GM12878 (cell line): ENCODE measurements at regions not wholly inside any gene's neighbourhood (a gene's known extent, or its start where the extent isn't known, plus 50 kb on each side); places are given as distances from the start of the nearest gene placed in this dataset.

ENCODE experiments used
- ATAC-seq: fragments of 200-7000 bp; cut with Tn5 transposase; 3 replicates; pipeline ENCODE4 v1.9.1; 2020; ENCODE audit warnings: mild to moderate bottlenecking, moderate library complexity
- BruUV-seq: library from RNA; stranded (reverse); fragments of 400-500 nt; replicated peaks from 2 replicates; lab custom pipeline; 2021; lab: Mats Ljungman, UMichigan
- CTCF ChIA-PET: fragments of 300-600 bp; sonication (Branson Sonifier 250); formaldehyde crosslinking; extraction: SDS; loops from one replicate; lab custom pipeline; 2021; ENCODE audit warnings: inconsistent platforms; lab: Yijun Ruan, JAX
- POLR2A ChIA-PET: fragments of 350-600 bp; formaldehyde crosslinking; extraction: SDS; loops from one replicate; lab custom pipeline; 2021; ENCODE audit warnings: inconsistent platforms; lab: Charles Lee
- RAD21 ChIA-PET: fragments of 300-600 bp; sonication (Branson Sonifier 250); formaldehyde crosslinking; loops from one replicate; lab custom pipeline; 2023; ENCODE audit warnings: antibody characterized with exemption; ENCODE audit not compliant: unreplicated experiment; lab: Charles Lee
- SMC1A ChIA-PET: fragments of 300-600 bp; sonication (Branson Sonifier 250); formaldehyde crosslinking; loops from one replicate; lab custom pipeline; 2023; ENCODE audit not compliant: unreplicated experiment, uncharacterized antibody; lab: Charles Lee
- DNase-seq: peaks from one replicate; pipeline ENCODE4 v3.0.0-alpha.2; 2011; ENCODE audit warnings: low read depth, low spot score
- FAIRE-seq: peaks from 3 replicates; lab custom pipeline; 2011; peaks lifted over from hg19 to GRCh38; lab: Jason Lieb, UNC
- H2AFZ ChIP-seq: 2 replicates; pipeline ENCODE4 v1.6.0; 2011; ENCODE audit warnings: low read depth, low read length, control low read depth; ENCODE audit not compliant: control insufficient read depth
- H3K27ac ChIP-seq: 2 replicates; pipeline ENCODE4 v1.5.1; 2011; ENCODE audit warnings: control low read depth; ENCODE audit not compliant: control insufficient read depth, insufficient read depth
- H3K27me3 ChIP-seq, 2 experiments: replicated peaks in 1 of 2; 2 replicates each; pipeline versions ENCODE4 v1.6.0 to v1.6.1; 2011; ENCODE audit warnings: low read length in 1 of 2; ENCODE audit not compliant: control insufficient read depth in 2 of 2, insufficient read depth in 2 of 2
- H3K36me3 ChIP-seq, 2 experiments: 2 replicates each; pipeline ENCODE4 v1.5.1; 2011; ENCODE audit warnings: low read length in 1 of 2; ENCODE audit not compliant: control insufficient read depth in 2 of 2, insufficient read depth in 2 of 2
- H3K4me1 ChIP-seq: 2 replicates; pipeline ENCODE4 v1.6.1; 2011; ENCODE audit warnings: mild to moderate bottlenecking, low read length, moderate library complexity, mixed read lengths; ENCODE audit not compliant: control insufficient read depth, insufficient read depth
- H3K4me2 ChIP-seq: 2 replicates; pipeline ENCODE4 v1.6.0; 2011; ENCODE audit warnings: control low read depth; ENCODE audit not compliant: control insufficient read depth, insufficient read depth
- H3K4me3 ChIP-seq: fragments of 200-600 bp; sonication (generic); 2 replicates; pipeline ENCODE4 v1.5.1; 2016
- H3K79me2 ChIP-seq: 2 replicates; pipeline ENCODE4 v1.6.0; 2011; ENCODE audit warnings: low read length; ENCODE audit not compliant: control insufficient read depth, insufficient read depth
- H3K9ac ChIP-seq: 2 replicates; pipeline ENCODE4 v1.8.0; 2011; ENCODE audit warnings: low read length, control low read depth, mixed read lengths; ENCODE audit not compliant: control insufficient read depth, insufficient read depth
- H3K9me3 ChIP-seq: replicated peaks from 3 replicates; pipeline ENCODE4 v1.5.1; 2011; ENCODE audit warnings: mild to moderate bottlenecking, low read length; ENCODE audit not compliant: control insufficient read depth, insufficient read depth
- H4K20me1 ChIP-seq: 2 replicates; pipeline ENCODE4 v1.6.0; 2011; ENCODE audit not compliant: control insufficient read depth, insufficient read depth
- CEBPB ChIP-seq, 2 experiments: fragments of 150-350 bp in 1 of 2; IDR thresholded peaks; 2 replicates each; pipeline ENCODE4 v1.6.1; 2012 to 2014; ENCODE audit warnings: low read depth in 2 of 2, low read length in 2 of 2, borderline replicate concordance in 1 of 2, inconsistent platforms in 1 of 2
- EGR1 ChIP-seq, 2 experiments: IDR thresholded peaks; 1 replicate in 1 of 2; 2 replicates in 1 of 2; pipeline ENCODE4 v1.6.1; 2011 to 2012; ENCODE audit warnings: low read depth in 2 of 2, low read length in 2 of 2, borderline replicate concordance in 1 of 2, mild to moderate bottlenecking in 1 of 2, moderate library complexity in 1 of 2
- KDM1A ChIP-seq: fragments of 200-600 bp; sonication (generic); IDR thresholded peaks from 2 replicates; pipeline ENCODE4 v1.6.1; 2016; ENCODE audit warnings: borderline replicate concordance
- KLF5 ChIP-seq: fragments of 450-650 bp; IDR thresholded peaks from 2 replicates; pipeline ENCODE4 v1.6.1; 2014; ENCODE audit warnings: mild to moderate bottlenecking; ENCODE audit not compliant: partially characterized antibody
- NFYA ChIP-seq: IDR thresholded peaks from 2 replicates; pipeline ENCODE4 v1.6.1; 2011; ENCODE audit warnings: low read depth, mild to moderate bottlenecking, low read length, improper control_type of control experiment, borderline replicate concordance
- RCOR1 ChIP-seq: conservative IDR thresholded peaks from 2 replicates; pipeline ENCODE4 v1.6.1; 2012; ENCODE audit warnings: low read depth, low read length, improper control_type of control experiment
- ZBED1 ChIP-seq: IDR thresholded peaks from 2 replicates; pipeline ENCODE4 v1.6.1; 2016; ENCODE audit warnings: borderline replicate concordance
- ZZZ3 ChIP-seq: IDR thresholded peaks from 2 replicates; pipeline ENCODE4 v1.6.1; 2011; ENCODE audit warnings: low read depth; ENCODE audit not compliant: control insufficient read depth, insufficient read length
- WGBS: methylation state at CpG from one replicate; pipeline ENCODE4 v1.1.6; 2016; ENCODE audit warnings: low lambda C conversion rate; ENCODE audit not compliant: insufficient replicate concordance, insufficient coverage; ENCODE audit errors: missing lambda C conversion rate; 5-methylcytosine and 5-hydroxymethylcytosine counted together
- in situ Hi-C: fragments of 300-500 bp; cut with MboI; formaldehyde crosslinking; loops from 9 replicates; pipeline ENCODE4 v1.14.3; 2018; ENCODE audit warnings: mixed read lengths
- intact Hi-C: fragments of 100-400 bp; cut with micrococcal nuclease; formaldehyde crosslinking; loops from one replicate; pipeline ENCODE4 v1.14.2; 2022; ENCODE audit not compliant: unreplicated experiment
- TF ChIP-seq, protein P1 (sequence below): IDR thresholded peaks from 2 replicates; pipeline ENCODE4 v1.6.1; 2011; ENCODE audit warnings: borderline replicate concordance, low read depth, mild to moderate bottlenecking, moderate library complexity, mixed read lengths, low read length; ENCODE audit not compliant: insufficient read depth; ENCODE audit errors: extremely low read length
- TF ChIP-seq, protein P2 (sequence below): fragments of 450-650 bp; IDR thresholded peaks from 2 replicates; pipeline ENCODE4 v1.6.1; 2017; ENCODE audit warnings: borderline replicate concordance
- TF ChIP-seq, protein P3 (sequence below): fragments of 450-650 bp; IDR thresholded peaks from 2 replicates; pipeline ENCODE4 v1.6.1; 2016; ENCODE audit warnings: mild to moderate bottlenecking

DNA sequence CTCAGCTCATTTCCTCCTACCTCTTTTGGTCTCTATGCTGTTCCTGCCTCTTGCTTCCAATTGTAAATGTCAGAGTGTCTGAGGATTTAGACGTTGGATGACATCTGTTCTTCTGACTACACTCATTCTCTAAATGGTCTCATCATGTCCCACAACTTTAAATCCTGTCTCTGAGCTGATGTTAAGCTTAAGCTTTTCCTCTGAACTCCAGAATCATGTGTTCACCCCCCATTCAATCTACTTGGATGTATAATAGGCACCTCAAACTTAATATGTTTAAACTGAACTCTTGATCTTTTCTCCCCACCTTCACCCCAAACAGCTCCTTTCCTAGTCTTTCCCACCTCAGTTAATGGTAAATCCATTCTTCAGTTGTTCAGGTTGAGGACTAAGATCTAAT lies 433.6 kb downstream of the CSNK1G3 start:
- Histone ChIP-seq H3K4me2 (no peak overlapping the region), H3K27me3 (no peaks in the 10 kb centered on the region), H3K4me3 (no peak overlapping the region), H3K27ac (no peak overlapping the region), H3K36me3 (no peaks in the 10 kb centered on the region), H3K4me1 (no peaks in the 10 kb centered on the region), H3K79me2 (no peaks in the 10 kb centered on the region), H3K9me3 (no peaks in the 10 kb centered on the region; the same call in 2 of the 3 replicates), H4K20me1 (no peaks in the 10 kb centered on the region), H2AFZ (no peak overlapping the region), H3K9ac (no peak overlapping the region)
- ATAC-seq (no peak), FAIRE-seq (no peak), DNase-seq (no peak)
- TF ChIP-seq RCOR1: no peak
- no peak for TF ChIP-seq CEBPB (IDR thresholded peaks at IDR 0.05; ENCODE audit: borderline replicate concordance in 1 of 2, low read depth in 2 of 2, low read length in 2 of 2)
- TF ChIP-seq ZBED1: no peak
- TF ChIP-seq KLF5: no peak
- no peak for TF ChIP-seq ZZZ3
- TF ChIP-seq KDM1A: no peak
- TF ChIP-seq NFYA: no peak
- TF ChIP-seq, protein P1, sequence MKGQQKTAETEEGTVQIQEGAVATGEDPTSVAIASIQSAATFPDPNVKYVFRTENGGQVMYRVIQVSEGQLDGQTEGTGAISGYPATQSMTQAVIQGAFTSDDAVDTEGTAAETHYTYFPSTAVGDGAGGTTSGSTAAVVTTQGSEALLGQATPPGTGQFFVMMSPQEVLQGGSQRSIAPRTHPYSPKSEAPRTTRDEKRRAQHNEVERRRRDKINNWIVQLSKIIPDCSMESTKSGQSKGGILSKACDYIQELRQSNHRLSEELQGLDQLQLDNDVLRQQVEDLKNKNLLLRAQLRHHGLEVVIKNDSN: no peak
- no peak for TF ChIP-seq EGR1 (IDR thresholded peaks at IDR 0.05; ENCODE audit: borderline replicate concordance in 1 of 2, low read depth in 2 of 2, low read length in 2 of 2)
- TF ChIP-seq, protein P2, sequence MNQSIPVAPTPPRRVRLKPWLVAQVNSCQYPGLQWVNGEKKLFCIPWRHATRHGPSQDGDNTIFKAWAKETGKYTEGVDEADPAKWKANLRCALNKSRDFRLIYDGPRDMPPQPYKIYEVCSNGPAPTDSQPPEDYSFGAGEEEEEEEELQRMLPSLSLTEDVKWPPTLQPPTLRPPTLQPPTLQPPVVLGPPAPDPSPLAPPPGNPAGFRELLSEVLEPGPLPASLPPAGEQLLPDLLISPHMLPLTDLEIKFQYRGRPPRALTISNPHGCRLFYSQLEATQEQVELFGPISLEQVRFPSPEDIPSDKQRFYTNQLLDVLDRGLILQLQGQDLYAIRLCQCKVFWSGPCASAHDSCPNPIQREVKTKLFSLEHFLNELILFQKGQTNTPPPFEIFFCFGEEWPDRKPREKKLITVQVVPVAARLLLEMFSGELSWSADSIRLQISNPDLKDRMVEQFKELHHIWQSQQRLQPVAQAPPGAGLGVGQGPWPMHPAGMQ: no peak
- TF ChIP-seq, protein P3, sequence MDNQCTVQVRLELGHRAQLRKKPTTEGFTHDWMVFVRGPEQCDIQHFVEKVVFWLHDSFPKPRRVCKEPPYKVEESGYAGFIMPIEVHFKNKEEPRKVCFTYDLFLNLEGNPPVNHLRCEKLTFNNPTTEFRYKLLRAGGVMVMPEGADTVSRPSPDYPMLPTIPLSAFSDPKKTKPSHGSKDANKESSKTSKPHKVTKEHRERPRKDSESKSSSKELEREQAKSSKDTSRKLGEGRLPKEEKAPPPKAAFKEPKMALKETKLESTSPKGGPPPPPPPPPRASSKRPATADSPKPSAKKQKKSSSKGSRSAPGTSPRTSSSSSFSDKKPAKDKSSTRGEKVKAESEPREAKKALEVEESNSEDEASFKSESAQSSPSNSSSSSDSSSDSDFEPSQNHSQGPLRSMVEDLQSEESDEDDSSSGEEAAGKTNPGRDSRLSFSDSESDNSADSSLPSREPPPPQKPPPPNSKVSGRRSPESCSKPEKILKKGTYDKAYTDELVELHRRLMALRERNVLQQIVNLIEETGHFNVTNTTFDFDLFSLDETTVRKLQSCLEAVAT: no peak
- ChIA-PET POLR2A (no interaction called here), CTCF (interaction anchor here (0.7 kb wide), 1 partner anchor 53 kb away, joined by 3 read pairs; no protein-coding TSS in a partner anchor), SMC1A (no interaction called here), RAD21 (no interaction called here)
- in situ Hi-C loops: no loop called here
- BruUV-seq: no TSS peak
- 0% methylated on average over 1 of the region's 1 CpG for WGBS
- intact Hi-C loops: no loop called here
